Stimulated activated CD8-positive, alpha-beta memory T cell treated with anti-CD3 and anti-CD28 coated beads, Interleukin-12 subunit alpha, Interleukin-12 subunit beta, amount 100 ng/mL, for 4 hours (primary cell): ENCODE measurements at regions not wholly inside any gene's neighbourhood (a gene's known extent, or its start where the extent isn't known, plus 50 kb on each side); places are given as distances from the start of the nearest gene placed in this dataset.

Experiments used
- DNase-seq: peaks from one replicate; pipeline ENCODE4 v3.0.0-alpha.2; 2020; ENCODE audit warnings: low read depth

DNA sequence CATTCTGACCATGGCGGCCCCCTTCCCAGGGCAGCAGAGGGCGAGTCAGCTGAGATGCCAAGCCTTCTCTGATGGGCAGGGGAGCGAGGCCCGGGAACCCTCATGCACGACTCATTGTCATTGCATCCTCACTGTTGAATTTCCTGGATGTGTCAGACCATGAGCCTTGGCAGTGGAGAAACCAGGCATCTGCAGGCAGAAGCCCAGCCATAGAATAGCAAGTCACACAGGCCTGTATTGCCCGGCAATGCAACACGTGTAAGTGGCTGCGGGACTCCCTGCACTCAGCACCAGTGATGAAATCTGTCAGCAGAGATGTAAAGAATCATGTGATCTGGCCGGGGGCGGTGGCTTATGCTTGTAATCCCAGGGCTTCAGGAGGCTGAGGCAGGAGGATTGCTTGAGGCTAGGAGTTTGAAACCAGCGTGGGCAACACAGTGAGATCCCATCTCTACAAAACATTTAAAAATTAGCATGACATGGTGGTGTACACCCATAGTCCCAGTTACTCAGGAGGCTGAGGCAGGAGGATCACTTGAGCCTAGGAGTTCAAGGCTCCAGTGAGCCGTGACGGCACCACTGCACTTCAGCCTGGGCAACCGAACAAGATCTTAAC, 199.7 kb downstream of the KATNAL1 start:
- no peak for DNase-seq

DNA sequence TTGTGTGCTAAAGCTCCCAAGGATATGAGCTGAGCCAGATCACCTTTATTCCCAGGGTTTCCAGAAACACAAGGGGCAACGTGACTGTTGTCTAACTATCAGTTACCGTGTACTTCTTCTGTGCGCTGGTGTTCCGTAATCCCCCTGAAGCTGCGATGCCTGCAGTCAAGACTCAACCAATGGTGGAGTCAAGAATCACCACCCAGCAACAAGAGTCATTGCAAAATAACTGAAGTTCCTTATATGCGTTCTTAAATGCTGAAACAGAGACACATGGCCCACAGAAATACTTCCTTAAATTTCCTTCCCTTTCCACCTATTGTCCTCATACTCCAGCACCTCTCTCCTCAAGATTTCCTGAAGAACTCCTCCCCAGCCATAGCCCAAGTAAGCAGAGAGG, 200.2 kb downstream of the KATNAL1 start:
- DNase-seq = no peak

DNA sequence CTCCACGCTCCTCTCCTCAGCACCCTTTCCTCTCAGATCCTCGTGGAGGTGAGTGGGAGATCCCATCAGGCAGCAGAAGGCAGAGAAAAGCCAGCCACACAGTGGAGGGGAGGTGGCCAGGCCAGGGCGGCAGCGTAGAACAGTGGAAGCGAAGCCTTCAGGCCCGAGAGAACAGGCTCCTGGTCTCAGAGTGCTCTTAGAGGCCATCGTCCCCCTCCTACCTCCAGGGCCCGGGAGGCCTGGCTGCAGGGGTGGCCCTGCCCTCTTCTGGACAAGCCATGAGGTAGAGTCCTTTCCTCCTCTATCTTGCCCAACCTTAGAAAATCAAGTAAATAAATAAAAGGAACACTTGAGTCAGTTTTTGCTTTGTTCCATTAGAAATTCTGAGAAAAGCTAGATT, 202.0 kb downstream of the KATNAL1 start:
- no peak for DNase-seq

DNA sequence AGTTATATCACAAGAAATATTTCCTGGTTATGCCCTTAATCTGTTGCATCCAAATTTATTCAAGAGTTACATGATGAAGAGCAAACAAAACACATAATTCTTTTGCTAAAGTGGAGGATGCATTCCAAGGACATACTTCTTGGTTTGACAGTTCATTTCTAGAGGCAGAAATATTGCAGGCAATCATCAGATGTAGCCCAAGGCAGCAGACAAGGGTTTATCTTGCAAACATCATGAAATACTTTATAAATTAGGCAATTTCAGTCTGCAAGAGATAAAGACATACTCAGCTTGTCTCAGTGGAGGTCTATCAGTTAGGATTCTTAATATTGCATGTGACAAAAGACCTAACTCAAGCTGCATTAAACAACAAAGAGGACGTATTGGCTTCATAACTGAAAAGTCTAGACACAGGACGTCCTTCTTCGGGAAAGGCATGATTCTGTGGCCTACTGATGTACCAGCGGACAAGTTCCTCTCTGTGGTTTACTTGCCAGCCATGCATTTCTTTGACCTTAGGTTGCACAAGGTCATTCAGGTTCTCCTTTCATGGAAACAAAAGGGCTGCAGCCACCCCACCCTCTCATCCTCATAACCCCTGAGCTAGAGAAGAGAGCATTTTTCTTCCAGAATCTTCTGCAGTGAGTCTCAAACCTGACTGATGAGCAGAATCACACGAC, 204.1 kb downstream of the KATNAL1 start:
- DNase-seq = no peak

DNA sequence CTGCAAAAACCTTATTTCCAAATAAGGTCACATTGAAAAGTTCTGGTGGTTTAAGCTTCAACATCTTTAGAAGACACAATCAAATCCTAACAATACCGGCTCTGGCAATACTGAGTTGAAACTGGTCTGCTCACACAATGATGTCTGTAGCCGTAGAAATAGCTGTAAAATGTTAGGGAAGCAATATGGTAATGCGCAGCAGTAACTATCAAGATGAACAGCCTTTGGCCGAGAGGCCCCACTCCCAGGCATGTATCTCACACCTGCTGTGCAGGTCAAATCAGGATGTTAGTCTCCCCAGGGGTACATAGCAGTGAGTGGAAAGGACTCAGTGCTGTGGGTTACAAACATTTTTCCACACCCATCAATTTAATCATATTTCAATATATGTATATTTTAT, 207.1 kb downstream of the KATNAL1 start:
- DNase-seq = no peak

DNA sequence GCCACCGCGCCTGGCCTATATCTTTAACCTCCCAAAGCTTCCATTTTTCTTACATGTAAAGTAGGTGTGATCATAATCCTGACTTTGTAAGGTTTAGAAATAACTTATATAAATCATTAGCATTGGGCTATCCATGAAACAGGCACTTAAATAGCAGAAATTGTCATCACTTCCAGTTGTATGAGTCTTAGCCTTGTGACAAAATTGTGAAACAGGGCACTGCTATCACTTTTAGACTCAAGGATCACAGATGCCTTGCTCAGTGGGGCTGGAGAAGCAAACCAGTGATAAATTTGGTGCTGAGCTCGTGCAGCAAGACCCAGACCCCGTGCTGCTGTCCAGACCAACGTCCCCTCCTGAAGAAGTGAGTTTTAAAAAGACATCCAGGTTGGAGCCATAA, 209.7 kb downstream of the KATNAL1 start:
- DNase-seq = no peak

DNA sequence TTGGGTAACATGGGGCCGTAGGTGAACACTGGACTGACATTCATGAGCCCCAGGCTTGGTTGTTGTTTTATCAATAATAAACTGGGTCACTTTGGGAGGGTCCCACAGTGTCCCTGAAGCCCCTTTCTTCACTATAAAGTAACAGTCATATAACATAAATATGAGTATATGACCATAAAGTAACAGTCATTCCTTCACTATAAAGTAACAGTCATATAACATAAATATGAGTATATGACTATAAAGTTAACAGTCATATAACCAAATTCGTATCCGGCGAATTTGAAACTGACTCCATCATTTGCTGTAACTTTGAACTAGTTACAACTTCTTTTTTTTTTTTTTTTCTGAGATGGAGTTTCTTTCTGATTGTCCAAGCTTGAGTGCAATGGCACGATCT, 210.3 kb downstream of the KATNAL1 start:
- no peak for DNase-seq

DNA sequence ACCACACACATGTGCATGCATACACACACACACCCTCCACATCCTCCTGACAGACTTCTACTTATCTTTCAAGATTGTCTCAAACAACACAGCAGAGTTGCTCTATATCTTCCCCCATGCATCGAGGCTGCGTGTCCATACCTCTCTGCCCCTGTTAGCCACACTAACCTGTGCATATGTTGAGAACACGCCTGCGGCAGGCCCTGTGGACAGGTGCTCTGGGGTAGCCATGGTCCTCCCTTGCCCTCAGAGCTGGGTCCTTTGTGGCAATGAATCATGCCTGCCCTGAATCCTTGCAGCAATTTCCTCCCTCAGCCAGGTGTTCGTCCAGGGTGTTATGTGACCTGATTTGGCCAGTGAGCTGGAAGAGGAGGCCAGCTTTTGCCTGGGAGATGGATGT, 213.3 kb downstream of the KATNAL1 start:
- no peak for DNase-seq

DNA sequence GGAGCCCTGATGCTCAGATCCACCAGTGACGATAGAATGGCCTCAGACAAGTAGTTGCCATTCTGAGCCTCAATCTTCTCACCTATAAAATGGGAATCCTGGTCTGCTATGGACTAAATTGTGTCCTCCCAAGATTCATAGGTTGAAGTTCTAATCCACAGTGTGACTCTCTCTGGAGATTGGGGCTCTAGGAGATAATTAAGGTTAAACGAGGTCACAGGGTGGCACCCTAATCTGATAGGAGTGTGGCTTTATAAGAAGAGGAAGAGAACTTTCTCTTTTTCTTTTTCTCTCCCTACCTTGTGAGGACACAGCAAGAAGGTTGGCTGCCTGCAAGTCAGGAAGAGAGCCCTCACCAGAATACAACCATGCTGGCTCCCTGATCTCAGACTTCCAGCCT, 214.1 kb downstream of the KATNAL1 start:
- DNase-seq = no peak

DNA sequence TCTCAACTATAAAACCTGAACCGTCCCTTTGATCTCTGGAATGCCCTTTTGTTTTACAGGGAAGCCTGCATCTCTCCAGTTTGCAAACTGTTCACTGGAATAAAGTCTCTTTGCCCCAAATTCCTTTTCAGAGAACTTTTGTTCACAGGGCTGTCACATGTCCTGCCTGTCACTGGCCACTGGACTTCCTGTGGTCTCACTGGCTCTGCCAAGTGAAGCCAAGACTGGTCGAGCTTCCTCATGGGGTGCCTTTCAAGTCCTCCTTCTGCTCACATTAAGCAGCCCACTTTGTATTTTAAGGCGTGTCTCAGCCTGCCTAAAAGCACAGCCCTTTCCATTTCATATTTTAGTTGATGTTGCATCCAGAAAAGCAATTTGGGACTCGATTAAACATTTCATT, 215.7 kb downstream of the KATNAL1 start:
- no peak for DNase-seq

DNA sequence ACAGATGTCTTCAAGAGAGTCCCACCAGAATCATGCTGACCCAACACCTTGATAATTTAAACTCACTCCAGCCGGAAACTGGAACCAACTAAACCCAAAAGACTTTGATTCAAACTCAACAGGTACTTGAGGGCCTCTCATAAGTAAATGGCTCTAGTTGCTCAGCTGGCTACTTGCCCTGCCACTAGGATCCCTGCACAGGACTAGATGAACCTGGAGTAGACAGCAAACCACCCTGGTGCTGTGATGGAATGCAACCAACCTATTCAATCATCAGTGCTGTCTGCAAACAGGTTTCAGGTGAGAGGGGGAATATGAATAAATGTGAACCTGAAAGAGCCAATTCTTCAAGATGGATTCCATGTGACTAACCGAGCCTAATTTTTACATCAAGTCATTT, 216.3 kb downstream of the KATNAL1 start:
- DNase-seq = no peak

DNA sequence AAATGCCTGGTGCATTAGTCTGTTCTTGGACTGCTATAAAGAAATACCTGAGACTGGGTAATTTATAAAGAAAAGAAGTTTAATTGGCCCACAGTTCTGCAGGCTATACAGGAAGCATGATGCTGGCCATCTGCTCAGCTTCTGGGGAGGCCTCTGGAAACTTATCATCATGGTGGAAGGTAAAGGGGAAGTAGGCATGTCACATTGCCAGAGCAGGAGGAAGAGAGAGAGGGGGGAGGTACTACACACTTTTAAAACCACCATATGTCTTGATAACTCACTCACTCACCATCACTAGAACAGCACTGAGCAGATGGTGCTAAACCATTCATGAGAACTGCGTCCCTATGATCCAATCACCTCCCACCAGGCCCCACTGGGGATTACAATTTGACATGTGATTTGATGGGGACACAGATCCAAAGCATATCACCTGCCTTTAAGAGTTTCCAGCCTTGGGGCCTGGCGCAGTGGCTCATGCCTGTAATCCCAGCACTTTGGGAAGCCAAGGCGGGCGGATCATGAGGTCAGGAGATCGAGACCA, 219.0 kb downstream of the KATNAL1 start:
- no peak for DNase-seq

DNA sequence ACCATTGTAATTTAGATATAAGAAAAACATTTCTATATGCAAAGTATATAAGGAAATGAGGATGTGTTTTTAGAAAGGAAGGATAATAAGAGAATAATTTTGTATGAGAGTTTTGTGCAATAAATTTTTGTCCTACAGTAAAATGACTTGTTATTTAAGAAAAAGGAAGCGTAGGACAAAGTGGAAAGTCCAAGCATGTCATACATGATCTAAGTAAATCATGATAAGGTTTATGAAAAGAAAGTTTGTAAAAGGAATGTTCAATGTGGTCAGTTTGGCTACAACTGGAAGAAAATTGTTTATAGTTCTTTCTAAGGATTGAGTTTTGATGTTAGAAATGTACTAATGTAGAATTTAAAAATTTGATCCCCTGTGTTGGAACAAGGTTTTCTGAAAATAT, 222.3 kb downstream of the KATNAL1 start:
- DNase-seq = no peak

DNA sequence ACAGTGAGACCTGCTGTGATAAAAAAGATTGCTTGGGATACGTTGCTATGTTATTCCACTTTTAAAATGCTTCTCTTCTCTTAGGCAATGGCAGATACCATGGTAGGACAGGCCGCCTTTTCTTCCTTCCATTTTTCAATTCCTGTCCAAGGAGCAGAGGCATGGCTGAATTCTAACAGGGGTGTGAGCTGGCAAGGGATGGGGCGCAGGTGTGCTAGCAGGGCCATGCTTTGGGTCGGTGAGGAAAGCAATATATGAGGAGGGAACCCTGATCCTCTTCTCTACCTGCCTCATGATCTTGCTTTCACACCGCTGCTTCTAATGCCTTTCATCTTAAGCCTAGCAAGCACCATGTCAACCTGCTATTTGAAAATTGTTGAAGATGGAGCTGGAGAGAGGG, 225.0 kb downstream of the KATNAL1 start:
- DNase-seq = no peak

DNA sequence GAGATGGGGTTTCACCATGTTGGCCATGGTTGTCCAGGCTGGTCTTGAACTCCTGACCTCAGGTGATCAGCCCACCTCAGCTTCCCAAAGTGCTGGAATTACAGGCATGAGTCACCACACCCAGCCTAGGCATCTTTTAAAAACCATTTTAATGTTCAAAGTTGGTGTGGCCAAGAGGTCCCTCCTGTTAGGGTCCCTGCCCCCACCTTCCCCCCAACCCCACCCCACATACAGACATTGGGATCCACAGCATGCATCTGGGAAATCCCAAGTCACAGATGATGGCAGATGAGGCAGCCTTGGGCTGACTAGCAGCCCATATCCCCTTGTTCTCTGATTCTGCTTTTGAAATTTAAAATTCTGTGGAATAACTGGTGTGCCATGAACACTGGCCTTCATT, 226.0 kb downstream of the KATNAL1 start:
- DNase-seq = no peak

DNA sequence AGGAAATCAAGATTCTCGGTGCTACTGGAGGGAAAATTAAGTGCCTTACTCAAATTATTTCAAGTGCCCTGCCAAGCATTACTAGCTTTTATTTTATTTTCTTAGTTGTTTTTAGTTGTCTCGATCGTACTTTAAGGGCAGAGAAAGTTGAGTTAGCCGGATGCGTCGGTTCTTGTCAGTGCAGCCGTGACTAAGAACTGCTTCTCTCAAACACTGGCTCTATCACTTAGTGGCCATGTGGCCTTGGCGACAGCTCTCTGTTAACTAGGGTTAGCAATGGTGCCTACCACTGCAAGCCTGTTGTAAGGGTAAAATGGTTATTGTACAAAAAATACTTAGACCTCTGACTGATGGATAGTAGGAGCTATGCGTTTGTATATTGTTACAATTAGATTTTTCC, 227.8 kb downstream of the KATNAL1 start:
- no peak for DNase-seq

DNA sequence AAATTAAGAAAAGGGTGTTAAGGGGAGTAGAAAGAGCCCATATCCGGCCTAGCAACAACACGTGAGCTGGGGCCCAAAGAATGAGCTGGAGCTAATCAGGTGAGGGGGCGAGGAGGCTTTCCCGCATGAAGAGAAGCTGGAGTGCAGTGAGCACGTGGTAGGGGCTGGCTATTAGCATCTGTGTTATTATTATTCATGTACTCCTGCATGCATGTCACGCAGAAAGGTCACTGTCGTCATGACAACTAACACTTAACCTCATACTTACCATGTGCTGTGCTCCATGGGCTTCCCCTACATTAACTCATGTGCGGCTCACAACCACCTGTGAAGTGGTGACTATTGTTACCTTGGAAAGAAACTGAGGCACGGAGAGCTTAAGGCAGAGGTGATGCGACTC, 227.6 kb upstream of the UBL3 start:
- DNase-seq = no peak

DNA sequence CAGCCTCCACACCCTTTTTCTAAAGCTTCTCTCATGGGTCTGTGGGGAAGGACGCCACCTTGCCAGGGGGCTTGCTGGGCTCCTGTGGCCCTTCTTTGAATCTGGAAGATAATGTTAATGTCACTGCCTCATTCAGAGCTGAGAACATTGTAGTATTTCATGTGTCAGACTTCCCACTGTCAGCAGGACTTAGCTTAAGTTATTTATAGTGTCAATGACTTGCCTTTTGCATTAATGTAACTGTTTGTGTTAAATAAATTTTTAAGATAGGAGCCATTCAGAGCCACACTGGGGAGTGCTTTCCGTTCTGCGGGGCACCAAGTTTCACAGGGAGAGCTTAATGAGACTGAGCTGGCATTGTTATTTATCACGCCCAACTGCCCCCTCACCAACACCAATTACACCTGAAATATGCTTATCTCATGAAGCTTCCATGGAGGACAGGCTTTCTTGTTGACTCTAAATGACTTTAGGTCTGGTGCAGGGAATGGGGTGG, 226.9 kb upstream of the UBL3 start:
- no peak for DNase-seq

DNA sequence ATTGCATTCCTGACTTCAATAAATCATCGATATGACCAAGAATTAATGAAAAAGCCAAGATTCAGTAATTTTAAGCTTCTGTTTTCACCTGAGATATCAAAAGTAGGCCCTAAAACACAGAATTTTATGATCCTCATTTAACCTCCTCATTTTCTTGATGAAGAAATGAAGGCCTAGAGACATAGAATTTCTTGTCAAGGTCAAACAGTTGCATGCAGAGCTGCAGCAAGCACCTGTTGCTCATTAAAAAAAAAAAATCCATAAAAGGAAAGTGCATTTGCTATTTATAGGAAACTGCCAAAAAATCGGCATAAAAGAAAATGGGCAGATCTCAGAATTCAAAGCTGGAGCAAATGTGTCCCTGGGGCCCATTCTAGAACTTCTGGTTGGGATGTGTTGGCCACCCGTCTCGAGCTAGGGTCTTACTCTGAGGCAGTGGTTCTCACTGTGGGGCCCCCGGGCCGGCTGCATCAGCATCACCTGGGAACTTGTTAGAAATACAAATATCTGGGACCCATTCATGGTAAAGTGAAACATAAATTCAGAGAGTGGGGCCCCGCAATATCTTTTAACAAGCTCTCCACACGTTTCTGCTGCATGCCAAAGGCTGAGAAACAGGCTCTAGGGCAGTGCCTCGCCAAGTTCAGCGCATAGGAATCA, 224.7 kb upstream of the UBL3 start:
- DNase-seq = no peak

DNA sequence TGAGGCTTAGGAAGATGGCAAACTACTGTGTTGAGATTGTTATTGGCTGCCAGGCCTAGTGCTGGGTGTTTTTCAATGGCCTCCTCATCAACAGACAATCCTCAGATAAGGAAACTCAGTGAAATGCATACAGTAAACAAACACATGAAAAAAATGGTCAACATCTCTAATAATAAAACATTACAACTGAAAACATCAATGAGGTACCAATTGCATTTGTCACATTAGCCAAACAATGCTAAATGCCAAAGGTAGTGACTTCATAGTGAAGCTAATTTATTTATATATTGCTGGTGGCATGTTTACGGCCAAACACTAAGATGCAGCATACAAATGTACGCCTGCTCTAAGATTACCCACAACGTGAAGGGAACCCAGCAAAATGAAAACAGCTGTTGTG, 224.0 kb upstream of the UBL3 start:
- DNase-seq = no peak

DNA sequence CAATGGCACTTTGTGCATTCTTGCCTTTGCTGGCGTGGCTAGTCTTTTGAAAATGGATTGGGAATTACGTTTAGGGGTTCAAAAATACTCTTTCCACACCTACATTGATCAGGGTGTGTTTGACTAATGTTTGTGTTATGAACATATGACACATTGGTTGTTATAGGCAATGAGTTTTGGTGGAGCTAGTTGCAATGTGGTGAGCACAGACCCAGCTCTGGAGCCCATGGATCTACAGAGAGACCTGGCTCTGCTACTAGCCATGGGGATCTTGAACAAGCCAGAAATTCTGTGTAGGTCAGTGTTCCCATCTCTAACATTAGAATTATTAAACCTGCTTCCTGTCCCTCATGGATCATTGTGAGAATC, 222.4 kb upstream of the UBL3 start:
- no peak for DNase-seq

DNA sequence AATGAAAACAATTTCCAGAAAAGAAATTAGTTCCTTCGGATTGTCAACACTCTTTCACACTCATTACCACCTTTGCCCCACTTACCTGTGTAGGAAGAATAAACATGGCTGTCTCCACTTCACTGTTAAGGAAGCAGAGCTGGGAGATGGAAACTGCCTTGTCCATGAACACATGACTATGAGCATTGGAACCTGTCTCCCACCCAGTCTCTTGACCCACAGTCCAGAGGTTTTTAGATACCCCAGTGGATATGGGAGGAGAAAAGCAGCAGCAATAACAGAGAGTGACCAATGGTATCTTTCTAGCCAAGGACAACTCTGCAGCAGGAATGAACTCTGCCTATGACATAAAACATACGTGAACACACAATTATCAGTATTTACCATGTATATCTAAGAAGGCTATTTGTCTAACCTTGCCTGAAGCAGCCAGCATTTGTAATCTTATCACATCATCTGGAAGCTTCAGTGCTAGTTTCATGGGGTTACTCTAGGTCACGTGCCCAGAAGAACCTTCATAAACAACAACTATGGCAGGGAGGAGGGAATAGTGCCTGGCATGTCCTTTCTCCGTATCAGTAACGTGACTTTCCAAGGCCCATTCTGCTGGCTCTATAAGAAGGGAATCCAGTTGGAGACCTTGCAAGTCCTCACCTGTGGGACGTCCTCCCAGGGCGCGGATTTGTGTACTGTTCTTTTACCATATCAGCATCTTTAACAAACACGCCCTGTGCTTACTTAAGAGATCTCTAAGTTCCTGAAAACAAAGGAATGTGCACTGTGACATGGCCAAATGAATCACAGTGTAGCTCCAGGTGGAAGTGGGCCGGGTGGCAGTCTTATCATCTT, 221.8 kb upstream of the UBL3 start:
- no peak for DNase-seq
